GM23338 (cell line): ENCODE measurements at regions not wholly inside any gene's neighbourhood (a gene's known extent, or its start where the extent isn't known, plus 50 kb on each side); places are given as distances from the start of the nearest gene placed in this dataset.

Experiments
- ATAC-seq: fragments of 200-7000 bp; cut with Tn5 transposase; 3 replicates; pipeline ENCODE4 v1.9.1; 2020
- DNase-seq: peaks from one replicate; pipeline ENCODE4 v3.0.0-alpha.2; 2015; ENCODE audit warnings: low spot score
- H2AFZ ChIP-seq: fragments of 200-600 bp; sonication (generic); 2 replicates; pipeline ENCODE4 v1.8.0; 2016; ENCODE audit warnings: antibody characterized with exemption, mild to moderate bottlenecking, moderate library complexity
- H3F3A ChIP-seq: fragments of 200-600 bp; sonication (generic); replicated peaks from 2 replicates; pipeline ENCODE4 v1.8.0; 2017; ENCODE audit warnings: antibody characterized with exemption, mixed run types, low read depth
- H3K27ac ChIP-seq: fragments of 200-600 bp; sonication (generic); 2 replicates; pipeline ENCODE4 v1.6.1; 2016; ENCODE audit warnings: low read depth
- H3K27me3 ChIP-seq: fragments of 200-600 bp; sonication (generic); 2 replicates; pipeline ENCODE4 v1.8.0; 2016; ENCODE audit warnings: mild to moderate bottlenecking, mixed run types, moderate library complexity; ENCODE audit not compliant: insufficient read depth
- H3K36me3 ChIP-seq: fragments of 200-600 bp; sonication (generic); 2 replicates; pipeline ENCODE4 v1.8.0; 2016; ENCODE audit warnings: mild to moderate bottlenecking; ENCODE audit not compliant: insufficient read depth
- H3K4me1 ChIP-seq: fragments of 200-600 bp; sonication (generic); 2 replicates; pipeline ENCODE4 v1.8.0; 2016; ENCODE audit warnings: mild to moderate bottlenecking, moderate library complexity; ENCODE audit not compliant: insufficient read depth
- H3K4me2 ChIP-seq: fragments of 200-600 bp; sonication (generic); 2 replicates; pipeline ENCODE4 v1.7.1; 2017; ENCODE audit warnings: mixed run types
- H3K4me3 ChIP-seq: fragments of 200-600 bp; sonication (generic); 2 replicates; pipeline ENCODE4 v1.6.1; 2016; ENCODE audit warnings: mixed run types
- H3K79me2 ChIP-seq: fragments of 200-600 bp; sonication (generic); replicated peaks from 2 replicates; pipeline ENCODE4 v1.8.0; 2017; ENCODE audit warnings: mild to moderate bottlenecking; ENCODE audit not compliant: insufficient read depth
- H3K9me2 ChIP-seq: fragments of 200-600 bp; sonication (generic); 2 replicates; pipeline ENCODE4 v1.8.0; 2017; ENCODE audit not compliant: insufficient read depth
- H4K20me1 ChIP-seq: fragments of 200-600 bp; sonication (generic); replicated peaks from 2 replicates; pipeline ENCODE4 v1.8.0; 2017; ENCODE audit warnings: mild to moderate bottlenecking; ENCODE audit not compliant: insufficient read depth
- H3K27ac Mint-ChIP-seq: 2 replicates; pipeline ENCODE4 v1.8.0; 2020; ENCODE audit warnings: inconsistent platforms, mild to moderate bottlenecking, moderate library complexity, mixed read lengths
- H3K27me3 Mint-ChIP-seq: 3 replicates; pipeline ENCODE4 v1.8.0; 2022; ENCODE audit warnings: low read depth, mild to moderate bottlenecking, moderate library complexity, mixed read lengths, inconsistent platforms; ENCODE audit not compliant: insufficient read depth, poor library complexity
- H3K36me3 Mint-ChIP-seq: 3 replicates; pipeline ENCODE4 v1.8.0; 2021; ENCODE audit warnings: low read depth, mild to moderate bottlenecking, inconsistent platforms, moderate library complexity, mixed read lengths
- H3K4me1 Mint-ChIP-seq: 3 replicates; pipeline ENCODE4 v1.8.0; 2020; ENCODE audit warnings: mild to moderate bottlenecking, inconsistent platforms, mixed read lengths
- H3K4me3 Mint-ChIP-seq: 3 replicates; pipeline ENCODE4 v1.8.0; 2021; ENCODE audit warnings: moderate library complexity, mild to moderate bottlenecking, inconsistent platforms, mixed read lengths
- H3K9me3 Mint-ChIP-seq: 3 replicates; pipeline ENCODE4 v1.8.0; 2020; ENCODE audit warnings: moderate library complexity, mild to moderate bottlenecking, inconsistent platforms, mixed read lengths
- CREB1 ChIP-seq: fragments of 250-450 bp; sonication (Bioruptor Pico); IDR thresholded peaks from 2 replicates; pipeline ENCODE4 v1.5.0; 2020; ENCODE audit warnings: low read depth, mild to moderate bottlenecking, moderate library complexity
- ETS1 ChIP-seq: IDR thresholded peaks from 2 replicates; pipeline ENCODE4 v1.6.1; 2016; ENCODE audit warnings: antibody characterized with exemption
- EZH2 ChIP-seq: fragments of 200-600 bp; sonication (generic); IDR thresholded peaks from one replicate; pipeline ENCODE4 v1.8.0; 2017; ENCODE audit warnings: antibody characterized with exemption, mild to moderate bottlenecking, low read depth; ENCODE audit not compliant: unreplicated experiment
- EZH2phosphoT487 ChIP-seq: fragments of 200-600 bp; sonication (generic); IDR thresholded peaks from one replicate; pipeline ENCODE4 v1.8.1; 2018; ENCODE audit warnings: antibody characterized with exemption; ENCODE audit not compliant: unreplicated experiment
- JUNB ChIP-seq: IDR thresholded peaks from one replicate; pipeline ENCODE4 v1.6.1; 2016; ENCODE audit warnings: antibody characterized with exemption; ENCODE audit not compliant: unreplicated experiment
- NANOG ChIP-seq: IDR thresholded peaks from 2 replicates; pipeline ENCODE4 v1.6.1; 2016; ENCODE audit warnings: antibody characterized with exemption, borderline replicate concordance
- POLR2AphosphoS5 ChIP-seq: IDR thresholded peaks from 2 replicates; pipeline ENCODE4 v1.6.1; 2016; ENCODE audit warnings: antibody characterized with exemption, low read depth
- REST ChIP-seq: IDR thresholded peaks from one replicate; pipeline ENCODE4 v1.6.1; 2018; ENCODE audit warnings: antibody characterized with exemption; ENCODE audit not compliant: unreplicated experiment
- STAT1 ChIP-seq: IDR thresholded peaks from one replicate; pipeline ENCODE4 v1.6.1; 2016; ENCODE audit warnings: antibody characterized with exemption; ENCODE audit not compliant: unreplicated experiment
- ZNF114 ChIP-seq: fragments of 250-450 bp; sonication (Bioruptor Pico); IDR thresholded peaks from 2 replicates; pipeline ENCODE4 v1.5.0; 2020; ENCODE audit warnings: mild to moderate bottlenecking, moderate library complexity
- ZNF331 ChIP-seq: fragments of 250-450 bp; sonication (Bioruptor Pico); IDR thresholded peaks from 2 replicates; pipeline ENCODE4 v1.5.0; 2020; ENCODE audit warnings: low read depth, mild to moderate bottlenecking, moderate library complexity
- ZNF462 ChIP-seq: fragments of 250-450 bp; sonication (Bioruptor Pico); IDR thresholded peaks from 2 replicates; pipeline ENCODE4 v1.5.0; 2020; ENCODE audit warnings: mild to moderate bottlenecking, moderate library complexity
- TF ChIP-seq, protein P1 (sequence below), 2 experiments: fragments of 200-600 bp in 1 of 2; sonication (generic) in 1 of 2; conservative IDR thresholded peaks; 2 replicates each; pipeline versions ENCODE4 v1.5.1 to v1.6.1; 2016 to 2017; ENCODE audit warnings: antibody characterized with exemption in 2 of 2, low read depth in 2 of 2, mild to moderate bottlenecking in 2 of 2, moderate library complexity in 1 of 2

- Histone ChIP-seq H3K4me2 (no peak overlapping the region), H3K27me3 (no peaks in the 10 kb centered on the region)
- H3K9me3 Mint-ChIP-seq: peaks cover 9% of the 10 kb centered on the region
Measured at GRCh38 chr20:62569615-62570014, 72.7 kb upstream of the SLCO4A1 start.

More at GRCh38 chr20:62569615-62570014, 72.7 kb upstream of the SLCO4A1 start:
- H3K27ac Mint-ChIP-seq: no peak overlapping the region
- no peak overlapping the region for H3K27ac ChIP-seq
- H3K79me2 ChIP-seq: no peaks in the 10 kb centered on the region
- no peak for ATAC-seq
- TF ChIP-seq POLR2AphosphoS5: no peak
- TF ChIP-seq ZNF114 (CRISPR knock-in tag): no peak
- TF ChIP-seq NANOG: no peak
- TF ChIP-seq CREB1 (CRISPR knock-in tag): no peak
- no peak for TF ChIP-seq JUNB
- TF ChIP-seq STAT1: no peak
- TF ChIP-seq ZNF462 (CRISPR knock-in tag): no peak
- no peak for TF ChIP-seq EZH2
- TF ChIP-seq EZH2phosphoT487: no peak
- TF ChIP-seq REST: no peak
- TF ChIP-seq ZNF331 (CRISPR knock-in tag): no peak
- TF ChIP-seq ETS1: no peak
- TF ChIP-seq, protein P1, sequence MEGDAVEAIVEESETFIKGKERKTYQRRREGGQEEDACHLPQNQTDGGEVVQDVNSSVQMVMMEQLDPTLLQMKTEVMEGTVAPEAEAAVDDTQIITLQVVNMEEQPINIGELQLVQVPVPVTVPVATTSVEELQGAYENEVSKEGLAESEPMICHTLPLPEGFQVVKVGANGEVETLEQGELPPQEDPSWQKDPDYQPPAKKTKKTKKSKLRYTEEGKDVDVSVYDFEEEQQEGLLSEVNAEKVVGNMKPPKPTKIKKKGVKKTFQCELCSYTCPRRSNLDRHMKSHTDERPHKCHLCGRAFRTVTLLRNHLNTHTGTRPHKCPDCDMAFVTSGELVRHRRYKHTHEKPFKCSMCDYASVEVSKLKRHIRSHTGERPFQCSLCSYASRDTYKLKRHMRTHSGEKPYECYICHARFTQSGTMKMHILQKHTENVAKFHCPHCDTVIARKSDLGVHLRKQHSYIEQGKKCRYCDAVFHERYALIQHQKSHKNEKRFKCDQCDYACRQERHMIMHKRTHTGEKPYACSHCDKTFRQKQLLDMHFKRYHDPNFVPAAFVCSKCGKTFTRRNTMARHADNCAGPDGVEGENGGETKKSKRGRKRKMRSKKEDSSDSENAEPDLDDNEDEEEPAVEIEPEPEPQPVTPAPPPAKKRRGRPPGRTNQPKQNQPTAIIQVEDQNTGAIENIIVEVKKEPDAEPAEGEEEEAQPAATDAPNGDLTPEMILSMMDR (conservative IDR thresholded peaks at IDR 0.05; ENCODE audit: low read depth in 2 of 2): no peak
- H4K20me1 ChIP-seq: no peaks in the 10 kb centered on the region
- H2AFZ ChIP-seq: no peak overlapping the region
- no peaks in the 10 kb centered on the region for H3K9me2 ChIP-seq
- no peak overlapping the region for H3K4me3 Mint-ChIP-seq
- no peaks in the 10 kb centered on the region; the same call in 2 of the 3 replicates for H3K36me3 Mint-ChIP-seq
- H3K4me3 ChIP-seq: no peak overlapping the region
- H3K36me3 ChIP-seq: no peaks in the 10 kb centered on the region
- H3K4me1 ChIP-seq: no peaks in the 10 kb centered on the region
- H3K27me3 Mint-ChIP-seq: peaks cover 19% of the 10 kb centered on the region
- H3F3A ChIP-seq: no peaks in the 10 kb centered on the region
- no peak for DNase-seq
- H3K4me1 Mint-ChIP-seq: peaks cover 9% of the 10 kb centered on the region
